Medulla oblongata (tissue), 1 donor: ENCODE measurements at regions not wholly inside any gene's neighbourhood (a gene's known extent, or its start where the extent isn't known, plus 50 kb on each side); places are given as distances from the start of the nearest gene placed in this dataset.

Experiments
- DNase-seq: peaks from one replicate; pipeline ENCODE4 v3.0.0-alpha.2; 2015; ENCODE audit errors: extremely low spot score

DNA sequence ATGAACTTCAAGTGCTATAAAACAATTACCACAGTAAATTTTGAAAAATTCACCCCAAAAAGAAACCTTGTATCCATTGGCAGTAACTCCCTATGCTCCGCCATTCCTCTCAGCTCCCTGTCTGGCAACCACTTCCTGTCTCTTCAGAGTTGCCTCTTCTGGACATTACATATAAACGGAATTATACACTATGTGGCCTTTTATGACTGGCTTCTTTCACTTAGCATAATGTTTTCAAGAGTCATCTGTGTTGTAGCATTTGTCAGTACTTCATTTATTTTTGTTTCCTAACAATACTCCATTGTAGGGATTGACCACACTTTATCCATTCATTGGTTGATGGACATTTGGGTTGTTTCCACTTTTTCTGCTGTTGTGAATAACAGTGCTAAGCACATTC is 50.1 kb downstream of the CEP43 start:
- DNase-seq = peak; percentile 41

DNA sequence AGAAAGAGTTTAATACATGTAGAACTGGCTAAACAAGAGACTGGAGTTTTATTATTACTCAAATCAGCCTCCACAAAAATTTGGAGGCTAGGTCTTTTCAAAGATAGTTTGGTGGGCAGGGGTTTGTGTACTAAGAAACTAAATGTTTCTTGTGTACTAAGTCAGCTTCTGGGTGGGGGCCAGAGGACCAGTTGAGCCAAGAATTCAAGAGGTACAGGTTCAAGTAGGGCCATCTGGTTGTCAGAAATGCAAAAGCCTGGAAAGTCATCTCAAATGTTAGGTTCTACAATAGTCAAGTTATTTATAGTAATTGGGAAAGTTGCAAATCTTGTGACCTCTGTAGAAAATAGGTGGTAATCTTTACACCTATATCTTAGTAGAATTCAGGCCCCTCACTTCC is 51.7 kb downstream of the CEP43 start:
- no peak for DNase-seq

DNA sequence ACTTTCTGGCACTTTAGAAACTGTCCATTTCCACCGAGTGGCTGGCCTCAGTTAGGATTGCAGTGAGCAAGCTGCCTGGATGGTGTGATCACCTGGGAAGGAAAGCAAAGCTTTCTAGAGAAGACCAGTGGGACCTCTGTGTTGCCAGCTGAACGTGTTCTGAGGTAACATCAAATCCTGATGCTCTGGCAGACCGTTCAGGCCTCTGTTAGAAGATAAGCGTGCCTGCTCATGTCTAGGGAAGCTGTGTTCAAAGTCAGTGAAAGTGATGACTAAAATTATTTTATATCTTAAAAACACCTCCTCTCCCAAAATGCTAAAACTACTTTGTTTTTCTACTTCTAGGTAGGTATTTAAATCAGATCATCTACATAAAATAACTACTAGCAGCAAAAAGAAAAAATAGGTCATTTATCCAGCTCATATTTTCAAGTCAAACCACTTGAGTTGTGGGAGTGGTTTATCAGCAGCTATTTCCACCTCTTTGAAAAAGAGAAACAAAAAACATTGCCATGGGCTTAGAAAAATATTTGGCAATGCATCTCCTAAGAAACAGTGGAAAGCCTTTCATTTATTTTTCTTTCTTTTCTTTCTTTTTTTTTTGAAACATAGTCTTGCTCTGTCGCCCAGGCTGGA is 54.8 kb downstream of the CEP43 start:
- DNase-seq = no peak

DNA sequence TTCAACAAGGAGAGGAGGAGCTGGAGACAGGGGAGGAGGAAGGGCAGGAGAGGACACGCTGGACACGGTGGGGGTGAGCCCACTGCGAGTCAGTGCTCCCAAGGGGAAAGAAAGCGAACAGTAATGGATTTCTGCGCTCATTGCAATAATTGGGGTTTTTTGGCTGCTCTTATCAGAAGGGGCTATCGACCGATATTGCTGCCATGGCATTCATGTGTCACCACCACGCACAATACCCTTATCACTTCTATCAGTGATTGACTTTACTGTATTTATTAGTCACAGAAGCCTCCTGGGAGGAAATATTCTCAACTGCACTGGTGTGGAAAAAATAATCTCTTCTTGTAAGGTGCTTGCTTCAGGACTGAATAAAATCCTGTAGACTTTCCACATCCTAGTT is 55.8 kb downstream of the CEP43 start:
- no peak for DNase-seq

DNA sequence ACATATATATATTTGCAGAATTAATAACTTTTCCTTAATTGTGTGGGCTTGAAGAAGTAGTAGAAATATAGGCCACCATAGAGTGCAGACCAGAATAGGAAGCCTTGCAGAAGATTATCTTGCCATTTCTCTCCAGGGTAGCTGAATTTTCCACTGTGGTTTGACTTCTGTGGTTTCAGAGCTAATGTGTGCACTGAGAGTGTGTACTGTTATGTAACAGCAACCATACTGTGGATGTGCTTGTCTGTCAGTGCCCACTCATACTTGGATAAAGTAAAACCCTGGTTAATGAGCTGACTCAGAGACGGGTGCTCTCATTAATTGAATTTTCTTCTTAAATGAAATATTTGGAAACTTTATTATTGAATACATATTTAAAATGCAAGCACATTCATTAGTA is 57.2 kb downstream of the CEP43 start:
- DNase-seq = peak; percentile 46

DNA sequence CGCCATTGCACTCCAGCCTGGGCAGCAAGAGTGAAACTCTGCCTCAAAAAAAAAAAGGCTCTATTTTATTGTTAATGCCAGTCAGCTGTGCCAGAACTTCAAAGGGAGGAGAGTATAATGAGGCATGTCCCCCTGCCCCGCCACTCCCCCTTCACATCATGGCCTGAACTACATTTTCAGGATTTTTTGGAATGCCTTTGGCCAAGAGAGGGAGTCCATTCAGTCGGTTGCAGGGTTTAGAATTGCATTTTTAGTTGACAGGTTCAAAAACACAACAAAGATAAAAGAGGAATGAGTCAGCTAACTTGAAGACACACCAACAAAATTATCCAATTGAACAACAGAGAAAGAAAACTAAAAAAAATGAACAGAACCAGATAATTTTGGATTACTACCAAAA is 59.1 kb downstream of the CEP43 start:
- DNase-seq = no peak
